ENCODE measurements at regions not wholly inside any gene's neighbourhood (a gene's known extent, or its start where the extent isn't known, plus 50 kb on each side); places are given as distances from the start of the nearest gene placed in this dataset.
"Not testable (repeated sequence)": the region's sequence is repeated elsewhere in the genome, so short reads cannot be mapped to it uniquely, and the experiment has no call there.

GRCh38 chr7:35909870-35910357 is 109.1 kb downstream of the SEPTIN7 start:
- DNase-seq (ENCODE audit: low spot score), result no peak

DNA sequence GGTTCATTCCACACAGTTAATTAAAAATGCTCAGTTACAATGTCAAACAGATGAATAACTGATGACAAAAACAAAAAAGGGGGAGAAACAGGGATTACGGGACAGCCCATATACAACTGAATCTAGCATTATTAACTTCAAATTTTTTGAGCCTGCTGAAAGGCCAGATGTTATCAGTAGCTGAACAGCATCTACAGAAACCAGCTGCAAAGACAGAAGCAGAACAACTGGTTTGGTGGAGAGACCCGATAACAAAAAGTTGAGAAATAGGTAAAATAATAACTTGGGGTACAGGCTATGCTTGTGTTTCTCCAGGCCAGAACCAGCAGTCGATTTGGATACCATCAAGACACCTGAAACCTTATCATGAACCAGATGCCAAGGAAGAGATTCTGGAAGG is 109.8 kb downstream of the SEPTIN7 start:
- DNase-seq (ENCODE audit: low spot score), result not testable (repeated sequence)

DNA sequence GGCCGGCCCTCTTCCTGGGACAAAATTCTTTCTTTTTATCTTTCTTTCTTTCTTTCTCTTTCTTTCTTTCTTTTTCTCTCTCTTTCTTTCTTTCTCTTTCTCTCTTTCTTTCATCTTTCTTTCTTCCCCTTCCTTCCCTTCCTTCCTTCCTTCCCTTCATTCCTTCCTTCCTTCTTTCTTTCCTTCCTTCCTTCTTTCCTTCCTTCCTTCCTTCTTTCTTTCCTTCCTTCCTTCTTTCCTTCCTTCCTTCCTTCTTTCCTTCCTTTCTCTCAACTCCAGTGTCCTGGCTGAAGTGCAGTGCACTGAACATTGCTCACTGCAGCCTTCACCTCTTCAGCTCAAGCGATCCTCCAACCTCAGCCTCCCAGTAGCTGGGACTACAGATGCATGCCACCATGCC is 112.5 kb downstream of the SEPTIN7 start:
- DNase-seq (ENCODE audit: low spot score), result not testable (repeated sequence)

GRCh38 chr7:35914214-35914613 is 113.4 kb downstream of the SEPTIN7 start:
- not testable (repeated sequence) for DNase-seq (ENCODE audit: low spot score)

GRCh38 chr7:35915247-35915955 is 114.5 kb downstream of the SEPTIN7 start:
- DNase-seq (ENCODE audit: low spot score), result not testable (repeated sequence)

DNA sequence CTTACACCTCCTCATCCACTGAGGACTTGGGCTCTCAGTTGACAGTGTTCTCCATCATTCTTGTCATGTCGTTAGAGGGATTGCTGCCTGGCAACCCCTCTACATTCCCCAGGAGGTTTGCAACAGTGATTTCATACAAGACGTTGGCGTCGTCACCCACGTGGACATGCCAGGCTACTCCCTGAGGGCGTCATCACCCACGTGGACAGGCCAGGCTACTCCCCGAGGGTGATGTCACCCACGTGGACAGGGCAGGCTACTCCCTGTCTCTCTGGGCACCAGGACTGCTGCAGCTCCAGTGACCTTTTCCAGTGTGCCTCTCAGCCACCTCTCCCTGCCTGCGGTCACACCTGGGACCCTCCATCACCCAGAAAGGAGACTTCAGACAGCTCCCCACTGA is 117.4 kb downstream of the SEPTIN7 start:
- DNase-seq (ENCODE audit: low spot score), result not testable (repeated sequence)

GRCh38 chr7:35919607-35920006 is 118.8 kb downstream of the SEPTIN7 start:
- not testable (repeated sequence) for DNase-seq (ENCODE audit: low spot score)

DNA sequence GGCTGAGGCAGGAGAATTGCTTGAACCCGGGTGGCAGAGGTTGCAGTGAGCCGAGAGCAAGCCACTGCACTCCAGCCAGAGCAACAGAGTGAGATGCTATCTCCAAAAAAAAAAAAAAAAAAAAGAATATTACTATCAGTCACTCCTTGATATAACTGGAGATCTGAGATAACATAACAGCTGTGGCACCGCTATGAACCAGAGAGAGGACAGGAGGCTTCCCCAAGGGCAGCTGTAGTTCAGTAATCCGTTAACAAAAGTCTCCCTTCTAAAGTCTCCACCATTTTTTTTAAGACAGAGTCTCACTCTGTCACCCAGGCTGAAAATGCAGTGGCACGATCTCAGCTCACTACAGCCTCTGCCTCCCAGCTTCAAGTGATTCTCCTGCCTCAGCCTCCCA is 120.5 kb downstream of the SEPTIN7 start:
- DNase-seq (ENCODE audit: low spot score), result not testable (repeated sequence)

- DNase-seq (ENCODE audit: low spot score), result not testable (repeated sequence)
These were observed 123.8 kb downstream of the SEPTIN7 start for GRCh38 chr7:35924668-35925067.

- not testable (repeated sequence) for DNase-seq (ENCODE audit: low spot score)
These were observed 126.1 kb downstream of the SEPTIN7 start for GRCh38 chr7:35926966-35927365.

GRCh38 chr7:35931134-35931533 is 130.3 kb downstream of the SEPTIN7 start:
- DNase-seq (ENCODE audit: low spot score), result not testable (repeated sequence)

- DNase-seq (ENCODE audit: low spot score), result not testable (repeated sequence)
These were observed 130.7 kb downstream of the SEPTIN7 start for GRCh38 chr7:35931551-35931950.

- DNase-seq (ENCODE audit: low spot score), result not testable (repeated sequence)
These were observed 139.8 kb downstream of the SEPTIN7 start for GRCh38 chr7:35940695-35941094.

DNA sequence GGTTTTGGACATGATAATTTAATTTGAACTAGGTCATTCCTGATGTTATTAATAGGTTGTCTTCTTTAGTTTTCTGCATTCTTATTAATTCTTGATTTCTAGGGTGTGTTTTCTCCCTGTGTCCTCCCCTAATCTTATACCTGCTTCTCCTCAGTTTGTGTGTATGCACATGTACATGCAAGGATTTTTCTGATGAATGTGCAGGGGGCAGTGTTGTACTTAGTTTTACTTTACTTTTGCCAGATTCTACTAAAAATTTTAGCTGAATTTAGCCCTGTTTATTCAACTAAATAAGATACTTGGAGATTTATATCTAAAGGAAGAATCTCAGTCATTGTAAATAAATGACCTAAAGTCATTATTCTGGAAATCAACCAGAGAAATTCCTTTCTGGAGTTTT is 144.8 kb downstream of the SEPTIN7 start:
- DNase-seq (ENCODE audit: low spot score), result not testable (repeated sequence)

GRCh38 chr7:35955735-35956134 is 154.9 kb downstream of the SEPTIN7 start:
- DNase-seq (ENCODE audit: low spot score), result not testable (repeated sequence)

- not testable (repeated sequence) for DNase-seq (ENCODE audit: low spot score)
These were observed 156.1 kb downstream of the SEPTIN7 start for GRCh38 chr7:35956988-35957387.

- not testable (repeated sequence) for DNase-seq (ENCODE audit: low spot score)
These were observed 160.4 kb downstream of the SEPTIN7 start for GRCh38 chr7:35961260-35961659.

DNA sequence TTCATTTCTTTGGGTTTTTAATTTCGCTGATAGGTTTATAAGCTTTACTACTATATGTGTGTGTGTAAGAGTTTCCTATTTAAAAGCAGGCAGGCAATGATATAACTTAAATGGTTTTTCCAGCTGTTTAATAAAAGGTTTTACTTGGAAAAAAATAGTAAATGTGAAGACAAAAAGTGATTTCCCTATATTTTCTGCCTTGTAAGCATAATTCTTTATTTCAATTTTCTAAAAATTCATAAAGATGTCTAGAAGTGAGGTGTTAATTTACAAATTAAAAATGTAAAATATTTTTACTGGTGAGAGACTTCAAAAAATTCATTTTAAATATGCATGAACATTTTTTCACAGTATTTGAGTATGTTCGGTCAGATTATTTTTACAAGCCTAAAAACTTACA is 161.8 kb downstream of the SEPTIN7 start:
- DNase-seq (ENCODE audit: low spot score), result not testable (repeated sequence)

DNA sequence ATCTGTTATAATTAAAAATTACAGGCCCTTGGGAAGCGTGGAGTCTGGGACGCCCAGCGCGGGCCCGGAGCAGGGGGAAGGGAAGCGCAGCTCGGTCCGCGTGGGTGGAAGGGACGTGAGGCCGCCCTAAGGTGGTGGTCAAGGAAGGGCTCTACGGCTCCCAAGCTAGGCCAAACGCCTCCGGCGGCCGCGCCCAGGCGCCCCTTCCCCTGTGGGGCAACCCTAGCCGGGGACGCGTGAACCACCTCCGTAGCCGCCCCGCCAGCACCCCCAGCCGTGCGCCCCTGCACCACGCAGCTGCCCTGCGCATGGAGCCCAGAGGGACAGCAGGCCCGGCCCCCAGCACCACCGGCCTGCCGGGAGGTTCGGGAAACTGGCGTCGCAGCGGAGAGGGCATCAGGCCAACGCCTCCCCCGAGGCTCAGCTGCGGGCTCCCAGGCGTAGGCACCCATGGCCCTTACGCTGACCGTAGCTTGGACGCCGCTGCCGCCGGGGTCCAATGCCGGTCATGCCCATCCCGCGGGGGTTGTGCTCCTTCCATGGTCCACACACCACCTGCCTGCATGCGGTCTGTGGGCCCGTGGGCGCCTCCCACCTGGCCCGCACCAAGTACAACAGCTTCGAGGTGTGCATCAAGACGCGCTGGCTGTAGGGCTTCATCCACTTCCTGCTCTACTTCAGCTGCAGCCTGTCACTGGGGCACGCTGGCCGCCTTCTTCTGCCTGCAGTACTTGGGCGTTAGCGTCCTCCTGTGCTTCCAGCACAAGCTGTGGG is 166.7 kb downstream of the SEPTIN7 start:
- DNase-seq (ENCODE audit: low spot score), result no peak

GRCh38 chr7:35968140-35968940 is 167.5 kb downstream of the SEPTIN7 start:
- no peak for DNase-seq (ENCODE audit: low spot score)

DNA sequence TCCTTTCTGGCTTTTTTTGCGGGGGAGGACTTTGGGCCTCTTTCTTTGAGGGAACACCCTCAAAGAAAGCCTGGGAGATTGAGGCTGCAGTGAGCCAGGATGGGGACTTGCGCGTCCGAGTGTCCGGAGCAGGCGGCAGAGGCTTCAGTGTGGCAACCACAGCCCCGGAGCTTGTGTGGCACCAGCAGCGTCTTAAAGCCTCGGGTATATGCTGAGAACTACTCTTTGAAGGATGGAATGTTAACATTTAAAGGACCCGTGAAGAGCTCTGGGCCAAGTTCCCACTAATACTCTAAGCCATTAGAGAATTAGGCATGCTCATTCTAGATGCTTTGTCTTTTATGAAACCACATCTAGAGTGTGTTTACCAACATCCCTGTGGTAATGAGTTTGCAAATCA is 168.2 kb downstream of the SEPTIN7 start:
- DNase-seq (ENCODE audit: low spot score), result no peak

GRCh38 chr7:35970458-35970857 is 169.6 kb downstream of the SEPTIN7 start:
- no peak for DNase-seq (ENCODE audit: low spot score)

Measured in ecto neural progenitor cell (in vitro differentiated cells).